IMR-90 (cell line): ENCODE measurements at regions not wholly inside any gene's neighbourhood (a gene's known extent, or its start where the extent isn't known, plus 50 kb on each side); places are given as distances from the start of the nearest gene placed in this dataset.

Experiments used
- ATAC-seq: fragments of 200-7000 bp; cut with Tn5 transposase; 2 replicates; pipeline ENCODE4 v1.9.1; 2020; ENCODE audit warnings: low read depth, mild to moderate bottlenecking, moderate library complexity
- BruUV-seq: library from RNA; stranded (reverse); fragments of 400-500 nt; replicated peaks from 2 replicates; lab custom pipeline; 2021; lab: Mats Ljungman, UMichigan
- CTCF ChIA-PET: fragments of 300-600 bp; formaldehyde crosslinking; extraction: SDS; loops from one replicate; lab custom pipeline; 2021; ENCODE audit warnings: antibody characterized with exemption; lab: Yijun Ruan, JAX
- POLR2A ChIA-PET: fragments of 300-600 bp; sonication (Branson Sonifier 250); formaldehyde crosslinking; loops from one replicate; lab custom pipeline; 2022; ENCODE audit warnings: antibody characterized with exemption; ENCODE audit not compliant: unreplicated experiment; lab: Charles Lee
- DNase-seq: peaks from one replicate; pipeline ENCODE4 v3.0.0; 2013
- H2AFZ ChIP-seq: replicated peaks from 2 replicates; pipeline ENCODE3; 2013; ENCODE audit warnings: low read length, mild to moderate bottlenecking; ENCODE audit not compliant: poor library complexity
- H2AK5ac ChIP-seq: 2 replicates; pipeline ENCODE4 v1.6.1; 2013; ENCODE audit warnings: low read depth, low read length, inconsistent platforms
- H2AK9ac ChIP-seq: replicated peaks from 2 replicates; pipeline ENCODE3; 2013; ENCODE audit warnings: mild to moderate bottlenecking, low read depth, low read length, moderate library complexity; ENCODE audit not compliant: poor library complexity
- H2BK120ac ChIP-seq: 2 replicates; pipeline ENCODE4 v1.6.1; 2013; ENCODE audit warnings: low read depth, low read length, inconsistent platforms
- H2BK15ac ChIP-seq: 3 replicates; pipeline ENCODE4 v1.6.1; 2013; ENCODE audit warnings: low read depth, low read length, inconsistent platforms
- H2BK20ac ChIP-seq: 2 replicates; pipeline ENCODE4 v1.6.1; 2013; ENCODE audit warnings: low read depth, mild to moderate bottlenecking, inconsistent platforms, low read length, moderate library complexity
- H2BK5ac ChIP-seq: 2 replicates; pipeline ENCODE4 v1.6.1; 2013; ENCODE audit warnings: mild to moderate bottlenecking, low read depth, low read length, inconsistent platforms; ENCODE audit not compliant: poor library complexity, severe bottlenecking
- H3K14ac ChIP-seq: replicated peaks from 2 replicates; pipeline ENCODE4 v1.6.1; 2013; ENCODE audit warnings: low read depth, low read length, inconsistent platforms
- H3K18ac ChIP-seq: 2 replicates; pipeline ENCODE4 v1.6.1; 2013; ENCODE audit warnings: low read depth, low read length, control low read depth
- H3K23ac ChIP-seq: 2 replicates; pipeline ENCODE4 v1.6.1; 2013; ENCODE audit warnings: low read depth, low read length, inconsistent platforms
- H3K27ac ChIP-seq: 2 replicates; pipeline ENCODE4 v1.5.1; 2013; ENCODE audit warnings: mild to moderate bottlenecking, control low read depth, low read length; ENCODE audit not compliant: insufficient read depth
- H3K27me3 ChIP-seq: 2 replicates; pipeline ENCODE4 v1.6.1; 2013; ENCODE audit warnings: low read length; ENCODE audit not compliant: control insufficient read depth, insufficient read depth
- H3K36me3 ChIP-seq: 2 replicates; pipeline ENCODE4 v1.6.1; 2013; ENCODE audit warnings: low read length, mixed read lengths; ENCODE audit not compliant: control insufficient read depth, insufficient read depth
- H3K4ac ChIP-seq: 2 replicates; pipeline ENCODE4 v1.6.1; 2013; ENCODE audit warnings: low read depth, low read length, inconsistent platforms
- H3K4me1 ChIP-seq: 2 replicates; pipeline ENCODE4 v1.6.1; 2013; ENCODE audit warnings: low read length, mixed read lengths; ENCODE audit not compliant: control insufficient read depth, insufficient read depth
- H3K4me2 ChIP-seq: 2 replicates; pipeline ENCODE4 v1.6.1; 2013; ENCODE audit warnings: low read depth, mild to moderate bottlenecking, control low read depth, low read length, moderate library complexity
- H3K4me3 ChIP-seq: 2 replicates; pipeline ENCODE4 v1.5.1; 2013; ENCODE audit warnings: low read depth, mild to moderate bottlenecking, control low read depth, low read length, moderate library complexity; ENCODE audit not compliant: insufficient read depth
- H3K56ac ChIP-seq: 2 replicates; pipeline ENCODE4 v1.6.1; 2013; ENCODE audit warnings: low read length, inconsistent platforms; ENCODE audit not compliant: insufficient read depth; ENCODE audit errors: extremely low read depth
- H3K79me1 ChIP-seq, 2 experiments: 2 replicates each; pipeline ENCODE4 v1.6.1; 2013; ENCODE audit warnings: low read length in 2 of 2, inconsistent platforms in 1 of 2, low read depth in 1 of 2
- H3K9ac ChIP-seq: 2 replicates; pipeline ENCODE4 v1.6.1; 2013; ENCODE audit warnings: low read depth, low read length, control low read depth
- H3K9me1 ChIP-seq: 2 replicates; pipeline ENCODE4 v1.6.1; 2013; ENCODE audit warnings: low read length, inconsistent platforms; ENCODE audit not compliant: insufficient read depth
- H3K9me3 ChIP-seq: 2 replicates; pipeline ENCODE4 v1.6.1; 2013; ENCODE audit warnings: low read length; ENCODE audit not compliant: control insufficient read depth, insufficient read depth
- H4K20me1 ChIP-seq: 2 replicates; pipeline ENCODE4 v1.6.1; 2013; ENCODE audit warnings: low read length, inconsistent platforms; ENCODE audit not compliant: insufficient read depth
- H4K5ac ChIP-seq: 2 replicates; pipeline ENCODE4 v1.6.1; 2013; ENCODE audit warnings: mild to moderate bottlenecking, low read depth, low read length, control low read depth
- H4K8ac ChIP-seq, 2 experiments: 2 replicates each; pipeline ENCODE4 v1.6.1; 2013; ENCODE audit warnings: low read depth in 2 of 2, low read length in 2 of 2, control low read depth in 1 of 2, inconsistent platforms in 1 of 2
- H4K91ac ChIP-seq: 2 replicates; pipeline ENCODE4 v1.6.1; 2013; ENCODE audit warnings: low read depth, low read length, inconsistent platforms; ENCODE audit not compliant: insufficient read depth
- CHD1 ChIP-seq: IDR thresholded peaks from 2 replicates; pipeline ENCODE4 v1.6.1; 2012; ENCODE audit warnings: low read depth, low read length, improper control_type of control experiment
- FOS ChIP-seq: fragments of 150-350 bp; IDR thresholded peaks from 2 replicates; pipeline ENCODE4 v1.6.1; 2016; ENCODE audit warnings: low read depth, low read length
- MAFK ChIP-seq: IDR thresholded peaks from 2 replicates; pipeline ENCODE4 v1.6.1; 2012; ENCODE audit warnings: low read depth, low read length, improper control_type of control experiment
- NFE2L2 ChIP-seq: fragments of 150-350 bp; IDR thresholded peaks from 2 replicates; pipeline ENCODE4 v1.6.1; 2016; ENCODE audit warnings: low read depth, mild to moderate bottlenecking, low read length
- RCOR1 ChIP-seq: IDR thresholded peaks from 2 replicates; pipeline ENCODE4 v1.6.1; 2012; ENCODE audit warnings: mild to moderate bottlenecking, low read length, improper control_type of control experiment; ENCODE audit not compliant: insufficient replicate concordance
- RFX5 ChIP-seq: IDR thresholded peaks from 2 replicates; pipeline ENCODE4 v1.8.0; 2012; ENCODE audit warnings: low read depth, mild to moderate bottlenecking, low read length, moderate library complexity
- SMC3 ChIP-seq: fragments of 150-350 bp; IDR thresholded peaks from 2 replicates; pipeline ENCODE4 v1.6.1; 2016; ENCODE audit warnings: low read depth, mild to moderate bottlenecking, antibody characterized with exemption, low read length, moderate library complexity
- dilution Hi-C: fragments of 300-500 bp; cut with HindIII; formaldehyde crosslinking; loops from one replicate; pipeline ENCODE4 v1.14.3; 2018; ENCODE audit warnings: low sequenced_read_pairs; ENCODE audit not compliant: unreplicated experiment
- in situ Hi-C: fragments of 300-500 bp; cut with MboI; formaldehyde crosslinking; loops from 3 replicates; pipeline ENCODE4 v1.14.3; 2019; ENCODE audit warnings: low sequenced_read_pairs, inconsistent platforms, mixed read lengths
- intact Hi-C: fragments of 100-400 bp; cut with micrococcal nuclease; formaldehyde crosslinking; loops from 2 replicates; pipeline ENCODE4 v1.10.0; 2022
- TF ChIP-seq, protein P1 (sequence below): fragments of 150-350 bp; IDR thresholded peaks from 2 replicates; pipeline ENCODE4 v1.6.1; 2016; ENCODE audit warnings: low read depth, mild to moderate bottlenecking, low read length, moderate library complexity, borderline replicate concordance

DNA sequence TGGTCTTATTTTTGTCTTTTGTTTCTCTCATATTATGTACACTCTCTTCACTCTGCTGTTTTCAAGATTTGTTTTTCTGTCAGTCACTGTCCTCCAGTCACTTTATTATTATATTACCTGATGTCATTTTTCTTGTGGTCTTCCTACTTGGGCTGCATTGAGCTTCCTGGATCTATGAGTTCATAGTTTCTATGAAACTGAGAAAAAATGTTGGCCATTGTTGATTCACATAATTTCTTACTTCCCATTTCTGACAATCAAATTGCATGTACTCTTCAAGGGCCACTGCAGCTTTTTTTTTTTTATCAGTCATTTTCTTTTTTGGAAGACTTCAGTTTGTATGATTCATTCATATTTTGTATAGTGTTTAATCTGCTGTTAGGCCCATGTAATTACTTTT lies 1180.6 kb upstream of the GBE1 start:
- Histone ChIP-seq H2BK15ac (no peak overlapping the region), H4K91ac (no peak overlapping the region), H3K9me3 (peaks cover 15% of the 10 kb centered on the region), H4K20me1 (no peaks in the 10 kb centered on the region), H3K18ac (no peak overlapping the region), H3K4me2 (no peak overlapping the region), H2BK5ac (no peak overlapping the region), H3K27ac (no peak overlapping the region), H3K4me1 (no peaks in the 10 kb centered on the region), H2AK5ac (no peak overlapping the region), H3K23ac (no peak overlapping the region), H3K14ac (no peak overlapping the region), H3K9me1 (no peaks in the 10 kb centered on the region), H3K56ac (no peak overlapping the region), H2AFZ (no peak overlapping the region), H3K79me1 (no peaks in the 10 kb centered on the region), H3K4ac (no peak overlapping the region), H4K8ac (no peak overlapping the region), H2AK9ac (no peak overlapping the region), H3K36me3 (no peaks in the 10 kb centered on the region), H4K5ac (no peak overlapping the region), H2BK20ac (no peak overlapping the region), H3K4me3 (no peak overlapping the region), H3K27me3 (no peaks in the 10 kb centered on the region), H2BK120ac (no peak overlapping the region), H3K9ac (no peak overlapping the region)
- in situ Hi-C loops: no loop called here
- CTCF ChIA-PET: interaction anchor here (0.6 kb wide), 1 partner anchor 1169 kb away, joined by 4 read pairs; no protein-coding TSS in a partner anchor
- no peak for DNase-seq
- TF ChIP-seq NFE2L2 (no peak), RCOR1 (no peak), CHD1 (no peak), FOS (no peak), MAFK (no peak), SMC3 (no peak), RFX5 (no peak)
- TF ChIP-seq, protein P1, sequence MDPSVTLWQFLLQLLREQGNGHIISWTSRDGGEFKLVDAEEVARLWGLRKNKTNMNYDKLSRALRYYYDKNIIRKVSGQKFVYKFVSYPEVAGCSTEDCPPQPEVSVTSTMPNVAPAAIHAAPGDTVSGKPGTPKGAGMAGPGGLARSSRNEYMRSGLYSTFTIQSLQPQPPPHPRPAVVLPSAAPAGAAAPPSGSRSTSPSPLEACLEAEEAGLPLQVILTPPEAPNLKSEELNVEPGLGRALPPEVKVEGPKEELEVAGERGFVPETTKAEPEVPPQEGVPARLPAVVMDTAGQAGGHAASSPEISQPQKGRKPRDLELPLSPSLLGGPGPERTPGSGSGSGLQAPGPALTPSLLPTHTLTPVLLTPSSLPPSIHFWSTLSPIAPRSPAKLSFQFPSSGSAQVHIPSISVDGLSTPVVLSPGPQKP: no peak
- dilution Hi-C loops: no loop called here
- intact Hi-C loops: no loop called here
- no peak for ATAC-seq
- POLR2A ChIA-PET: no interaction called here
- no TSS peak for BruUV-seq
